ENCODE measurements at regions not wholly inside any gene's neighbourhood (a gene's known extent, or its start where the extent isn't known, plus 50 kb on each side); places are given as distances from the start of the nearest gene placed in this dataset.

- Histone ChIP-seq H3K4me1 (no peaks in the 10 kb centered on the region), H3K27me3 (no peaks in the 10 kb centered on the region), H3K4me3 (no peak overlapping the region), H3K27ac (no peak overlapping the region), H3K36me3 (no peaks in the 10 kb centered on the region), H3K9me3 (no peaks in the 10 kb centered on the region)
- intact Hi-C loops (cut with DNase I; ENCODE audit: low total_unique reads) = no loop called here
- WGBS, 5 donors = 74 to 83% (median 81%) methylated on average over 5 of the region's 5 CpGs
- TF ChIP-seq CTCF (IDR thresholded peaks at IDR 0.05) (no peak), POLR2AphosphoS5 (IDR thresholded peaks at IDR 0.05) (no peak), EP300 (IDR thresholded peaks at IDR 0.05) (no peak), POLR2A (IDR thresholded peaks at IDR 0.05) (no peak)
- DNase-seq = no peak
Observed at GRCh38 chr4:27288496-27288895, 427.9 kb downstream of the STIM2 start.

- no peaks in the 10 kb centered on the region for H3K9me3 ChIP-seq
- intact Hi-C loops (cut with DNase I; ENCODE audit: low total_unique reads) = no loop called here
- H3K4me1 ChIP-seq = no peaks in the 10 kb centered on the region
- DNase-seq = no peak
- H3K27me3 ChIP-seq = no peaks in the 10 kb centered on the region
- TF ChIP-seq EP300 (IDR thresholded peaks at IDR 0.05) (no peak), POLR2A (IDR thresholded peaks at IDR 0.05) (no peak), CTCF (IDR thresholded peaks at IDR 0.05) (no peak), POLR2AphosphoS5 (IDR thresholded peaks at IDR 0.05) (no peak)
- no peak overlapping the region for H3K27ac ChIP-seq
- no peaks in the 10 kb centered on the region for H3K36me3 ChIP-seq
- WGBS, 5 donors = 46 to 64% (median 54%) methylated on average over 3 of the region's 3 CpGs
- H3K4me3 ChIP-seq = no peak overlapping the region
Observed at GRCh38 chr4:27289704-27290103, 429.1 kb downstream of the STIM2 start.

- 67 to 69% (median 68%) methylated on average over 4 of the region's 4 CpGs for WGBS, 5 donors
- H3K4me3 ChIP-seq = no peak overlapping the region
- intact Hi-C loops (cut with DNase I; ENCODE audit: low total_unique reads) = no loop called here
- no peak overlapping the region for H3K27ac ChIP-seq
- TF ChIP-seq EP300 (IDR thresholded peaks at IDR 0.05) (no peak), POLR2AphosphoS5 (IDR thresholded peaks at IDR 0.05) (no peak), CTCF (IDR thresholded peaks at IDR 0.05) (no peak), POLR2A (IDR thresholded peaks at IDR 0.05) (no peak)
- no peaks in the 10 kb centered on the region for H3K36me3 ChIP-seq
- no peaks in the 10 kb centered on the region for H3K9me3 ChIP-seq
- DNase-seq = no peak
- H3K4me1 ChIP-seq = no peaks in the 10 kb centered on the region
- no peaks in the 10 kb centered on the region for H3K27me3 ChIP-seq
Observed at GRCh38 chr4:27293831-27294230, 433.2 kb downstream of the STIM2 start.

GRCh38 chr4:27304751-27305150 is 444.1 kb downstream of the STIM2 start:
- Histone ChIP-seq H3K27ac (no peak overlapping the region), H3K4me3 (no peak overlapping the region), H3K27me3 (no peaks in the 10 kb centered on the region), H3K36me3 (no peaks in the 10 kb centered on the region), H3K9me3 (peaks cover 0 to 27% (median 7%) of the 10 kb centered on the region in 4 donors), H3K4me1 (no peaks in the 10 kb centered on the region)
- WGBS, 5 donors = 64 to 69% (median 65%) methylated on average over 1 of the region's 1 CpG
- intact Hi-C loops (cut with DNase I; ENCODE audit: low total_unique reads) = no loop called here
- no peak for TF ChIP-seq CTCF (IDR thresholded peaks at IDR 0.05)
- no peak for DNase-seq

GRCh38 chr4:27305246-27305645 is 444.6 kb downstream of the STIM2 start:
- DNase-seq = no peak
- H3K9me3 ChIP-seq = peaks cover 0 to 25% (median 7%) of the 10 kb centered on the region in 4 donors
- TF ChIP-seq CTCF (IDR thresholded peaks at IDR 0.05) = no peak
- no peak for TF ChIP-seq POLR2A (IDR thresholded peaks at IDR 0.05)
- no peak for TF ChIP-seq EP300 (IDR thresholded peaks at IDR 0.05)
- TF ChIP-seq POLR2AphosphoS5 (IDR thresholded peaks at IDR 0.05) = no peak
- no peaks in the 10 kb centered on the region for H3K27me3 ChIP-seq
- H3K36me3 ChIP-seq = no peaks in the 10 kb centered on the region
- 0% methylated on average over 1 of the region's 1 CpG for WGBS, 5 donors
- no peak overlapping the region for H3K27ac ChIP-seq
- no peak overlapping the region for H3K4me3 ChIP-seq
- H3K4me1 ChIP-seq = no peaks in the 10 kb centered on the region
- intact Hi-C loops (cut with DNase I; ENCODE audit: low total_unique reads) = no loop called here
